22Rv1 (cell line): ENCODE measurements at regions not wholly inside any gene's neighbourhood (a gene's known extent, or its start where the extent isn't known, plus 50 kb on each side); places are given as distances from the start of the nearest gene placed in this dataset.

ENCODE experiments used
- CTCF ChIP-seq: fragments of 450-650 bp; IDR thresholded peaks from 2 replicates; pipeline ENCODE4 v1.5.1; 2017; ENCODE audit warnings: mild to moderate bottlenecking
- ZFX ChIP-seq: fragments of 450-650 bp; IDR thresholded peaks from 2 replicates; pipeline ENCODE4 v1.6.1; 2017; ENCODE audit warnings: antibody characterized with exemption, borderline replicate concordance

DNA sequence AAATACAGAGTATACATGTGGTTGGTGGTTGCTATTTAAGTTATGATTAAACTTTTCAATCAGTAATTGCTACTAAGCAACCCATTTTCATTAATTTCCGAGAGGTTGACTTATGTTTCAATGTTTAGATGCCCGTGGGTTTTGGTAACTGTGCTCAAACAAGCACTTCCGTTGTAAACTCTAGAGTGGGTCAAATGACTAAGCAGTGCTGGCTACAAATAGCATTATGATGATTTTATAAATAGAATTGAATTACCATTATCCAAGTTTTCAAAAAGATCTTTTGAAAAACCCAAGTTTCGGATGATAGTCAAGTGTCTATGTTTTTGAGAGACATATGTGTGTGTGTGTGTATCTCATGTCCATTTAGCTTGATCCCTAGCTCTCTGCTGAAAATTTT lies 2369.4 kb upstream of the ACO1 start:
- TF ChIP-seq CTCF (no peak), ZFX (no peak)
